ENCODE measurements at regions not wholly inside any gene's neighbourhood (a gene's known extent, or its start where the extent isn't known, plus 50 kb on each side); places are given as distances from the start of the nearest gene placed in this dataset.
A peak's percentile ranks its signal among the peaks of the same experiment; 100 is the strongest.

DNA sequence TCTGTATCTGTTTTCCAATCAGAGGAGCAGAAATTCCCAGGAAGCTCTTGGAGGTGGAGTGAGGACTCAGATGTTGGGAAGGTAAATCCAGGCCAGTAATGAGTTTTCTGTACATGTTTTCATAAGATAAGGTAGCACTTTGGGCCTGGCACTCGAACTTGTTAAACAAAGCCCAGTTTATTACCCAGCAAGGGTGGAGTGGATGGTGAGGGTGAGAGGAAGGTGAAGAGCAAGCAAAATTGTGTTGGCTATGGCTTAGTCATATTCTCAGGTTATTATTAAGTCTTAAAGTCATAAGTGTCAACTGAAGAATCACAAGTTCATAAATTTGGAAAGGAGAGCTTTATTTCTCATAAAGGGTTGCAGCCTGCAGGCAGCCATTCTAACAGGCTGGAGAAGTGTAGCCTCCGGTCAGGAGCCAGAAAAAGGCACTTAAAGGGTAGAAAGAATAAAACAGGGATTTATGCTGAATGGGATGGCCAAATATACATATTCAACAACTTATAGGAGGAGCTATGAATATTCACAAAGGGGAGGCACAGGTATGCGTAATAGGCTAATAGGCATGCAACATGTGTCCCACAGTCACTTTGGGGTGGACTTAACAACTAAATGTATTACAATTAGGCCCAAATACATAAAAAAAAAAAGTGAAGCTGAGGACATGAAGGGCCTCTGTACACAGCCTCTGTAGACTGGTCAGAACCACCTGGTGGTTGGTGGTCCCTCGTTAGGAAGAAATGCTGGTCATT is 523.9 kb downstream of the LMO4 start:
- CTCF ChIA-PET: interaction anchor here (0.6 kb wide), 1 partner anchor 42 kb away, joined by 3 read pairs; no protein-coding TSS in a partner anchor
- TF ChIP-seq, protein P1, sequence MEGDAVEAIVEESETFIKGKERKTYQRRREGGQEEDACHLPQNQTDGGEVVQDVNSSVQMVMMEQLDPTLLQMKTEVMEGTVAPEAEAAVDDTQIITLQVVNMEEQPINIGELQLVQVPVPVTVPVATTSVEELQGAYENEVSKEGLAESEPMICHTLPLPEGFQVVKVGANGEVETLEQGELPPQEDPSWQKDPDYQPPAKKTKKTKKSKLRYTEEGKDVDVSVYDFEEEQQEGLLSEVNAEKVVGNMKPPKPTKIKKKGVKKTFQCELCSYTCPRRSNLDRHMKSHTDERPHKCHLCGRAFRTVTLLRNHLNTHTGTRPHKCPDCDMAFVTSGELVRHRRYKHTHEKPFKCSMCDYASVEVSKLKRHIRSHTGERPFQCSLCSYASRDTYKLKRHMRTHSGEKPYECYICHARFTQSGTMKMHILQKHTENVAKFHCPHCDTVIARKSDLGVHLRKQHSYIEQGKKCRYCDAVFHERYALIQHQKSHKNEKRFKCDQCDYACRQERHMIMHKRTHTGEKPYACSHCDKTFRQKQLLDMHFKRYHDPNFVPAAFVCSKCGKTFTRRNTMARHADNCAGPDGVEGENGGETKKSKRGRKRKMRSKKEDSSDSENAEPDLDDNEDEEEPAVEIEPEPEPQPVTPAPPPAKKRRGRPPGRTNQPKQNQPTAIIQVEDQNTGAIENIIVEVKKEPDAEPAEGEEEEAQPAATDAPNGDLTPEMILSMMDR (IDR thresholded peaks at IDR 0.05; ENCODE audit: unreplicated experiment): no peak
- POLR2A ChIA-PET: interaction anchor here (1.0 to 3.4 kb wide), 5 partner anchors 10 to 522 kb away, joined by 3 to 21 read pairs (median 4); no protein-coding TSS in a partner anchor
- Mint-ChIP-seq H3K27ac (ENCODE audit: low read depth, unreplicated experiment) (no peak overlapping the region), H3K36me3 (ENCODE audit: insufficient read depth, unreplicated experiment) (no peaks in the 10 kb centered on the region), H3K9me3 (ENCODE audit: unreplicated experiment) (no peaks in the 10 kb centered on the region), H3K4me3 (ENCODE audit: unreplicated experiment) (no peak overlapping the region), H3K27me3 (ENCODE audit: insufficient read depth, unreplicated experiment) (no peaks in the 10 kb centered on the region), H3K4me1 (ENCODE audit: insufficient read depth, unreplicated experiment) (peaks cover 10% of the 10 kb centered on the region)
- no peak for DNase-seq (ENCODE audit: unreplicated experiment)
- no TSS peak for BruUV-seq (replicated peaks)
- intact Hi-C loops (cut with micrococcal nuclease): no loop called here

DNA sequence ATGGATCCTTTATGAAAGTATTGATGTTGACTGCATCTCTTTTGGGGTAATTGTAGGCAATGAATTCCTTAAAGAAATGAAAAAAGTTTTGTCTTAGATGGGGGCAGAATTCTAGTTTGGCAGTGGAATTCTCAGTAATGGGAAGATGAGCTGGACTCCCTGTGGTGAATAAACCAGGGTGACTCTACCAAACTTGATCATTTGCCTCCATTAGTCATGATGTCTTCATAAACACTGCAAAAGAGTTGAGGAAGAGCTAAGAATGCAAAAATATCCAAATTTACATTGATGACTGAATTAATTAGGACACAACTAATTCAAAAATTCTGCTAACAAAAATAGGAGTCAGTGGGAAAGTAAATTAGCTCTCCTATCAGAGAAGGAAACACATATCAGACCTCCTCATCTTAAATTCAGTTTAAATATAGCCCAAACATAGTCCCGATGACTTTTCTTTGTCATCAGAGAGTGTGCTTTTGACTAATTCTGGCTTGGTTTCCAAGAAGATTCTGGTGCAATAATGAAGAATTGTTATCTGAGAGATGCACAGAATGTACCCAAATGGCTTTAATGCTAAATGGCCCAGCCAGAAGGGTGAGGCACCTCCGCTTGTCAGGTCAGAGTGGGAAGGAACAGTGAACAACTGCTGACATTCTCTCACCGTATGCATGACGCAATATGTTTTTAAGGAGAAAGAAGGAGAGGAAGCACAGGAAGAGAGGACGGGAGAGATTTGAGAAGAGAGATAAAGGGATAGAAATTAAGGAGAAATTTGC is 525.1 kb downstream of the LMO4 start:
- H3K27me3 Mint-ChIP-seq (ENCODE audit: insufficient read depth, unreplicated experiment): no peaks in the 10 kb centered on the region
- no peaks in the 10 kb centered on the region for H3K9me3 Mint-ChIP-seq (ENCODE audit: unreplicated experiment)
- CTCF ChIA-PET: interaction anchor here (0.8 to 1.5 kb wide), 5 partner anchors 52 to 560 kb away, joined by 3 to 5 read pairs (median 3); no protein-coding TSS in a partner anchor
- peak overlapping the region; percentile 7 for H3K4me3 Mint-ChIP-seq (ENCODE audit: unreplicated experiment)
- peak overlapping the region; percentile 81 for H3K27ac Mint-ChIP-seq (ENCODE audit: low read depth, unreplicated experiment)
- POLR2A ChIA-PET: interaction anchor here (0.5 to 3.4 kb wide), 12 partner anchors 11 to 523 kb away, joined by 3 to 21 read pairs (median 3); no protein-coding TSS in a partner anchor
- no TSS peak for BruUV-seq (replicated peaks)
- TF ChIP-seq, protein P1 (IDR thresholded peaks at IDR 0.05; ENCODE audit: unreplicated experiment): no peak
- DNase-seq (ENCODE audit: unreplicated experiment): peak; percentile 63
- H3K4me1 Mint-ChIP-seq (ENCODE audit: insufficient read depth, unreplicated experiment): peaks cover 10% of the 10 kb centered on the region
- intact Hi-C loops (cut with micrococcal nuclease): no loop called here
- no peaks in the 10 kb centered on the region for H3K36me3 Mint-ChIP-seq (ENCODE audit: insufficient read depth, unreplicated experiment)

DNA sequence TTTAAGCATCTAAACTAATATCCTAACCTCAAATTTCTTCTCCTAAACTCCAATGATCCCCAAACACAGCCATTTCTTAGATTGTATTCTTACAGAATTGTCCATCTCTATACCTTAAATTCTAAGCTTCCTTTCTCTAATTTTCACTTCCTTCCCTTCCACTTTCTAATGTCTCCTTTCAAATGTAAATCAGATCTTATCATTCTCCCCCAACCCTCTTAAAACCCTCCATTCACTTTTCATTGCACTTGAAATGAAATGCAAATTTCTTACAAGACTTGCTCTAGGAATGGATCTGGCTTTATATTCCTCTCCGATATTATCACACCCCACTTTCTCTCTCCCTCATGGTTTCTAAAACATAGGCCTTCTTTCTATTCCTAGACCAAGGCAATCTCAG is 534.6 kb downstream of the LMO4 start:
- intact Hi-C loops (cut with micrococcal nuclease): no loop called here
- TF ChIP-seq, protein P1 (IDR thresholded peaks at IDR 0.05; ENCODE audit: unreplicated experiment): no peak
- Mint-ChIP-seq H3K27ac (ENCODE audit: low read depth, unreplicated experiment) (no peak overlapping the region), H3K4me3 (ENCODE audit: unreplicated experiment) (no peak overlapping the region), H3K4me1 (ENCODE audit: insufficient read depth, unreplicated experiment) (peaks cover 11% of the 10 kb centered on the region), H3K9me3 (ENCODE audit: unreplicated experiment) (peaks cover 11% of the 10 kb centered on the region), H3K36me3 (ENCODE audit: insufficient read depth, unreplicated experiment) (no peaks in the 10 kb centered on the region), H3K27me3 (ENCODE audit: insufficient read depth, unreplicated experiment) (no peaks in the 10 kb centered on the region)
- no peak for DNase-seq (ENCODE audit: unreplicated experiment)
- ChIA-PET POLR2A (no interaction called here), CTCF (interaction anchor here (0.6 to 1.3 kb wide), 3 partner anchors 90 to 1136 kb away, joined by 3 to 5 read pairs (median 4); no protein-coding TSS in a partner anchor)
- no TSS peak for BruUV-seq (replicated peaks)

DNA sequence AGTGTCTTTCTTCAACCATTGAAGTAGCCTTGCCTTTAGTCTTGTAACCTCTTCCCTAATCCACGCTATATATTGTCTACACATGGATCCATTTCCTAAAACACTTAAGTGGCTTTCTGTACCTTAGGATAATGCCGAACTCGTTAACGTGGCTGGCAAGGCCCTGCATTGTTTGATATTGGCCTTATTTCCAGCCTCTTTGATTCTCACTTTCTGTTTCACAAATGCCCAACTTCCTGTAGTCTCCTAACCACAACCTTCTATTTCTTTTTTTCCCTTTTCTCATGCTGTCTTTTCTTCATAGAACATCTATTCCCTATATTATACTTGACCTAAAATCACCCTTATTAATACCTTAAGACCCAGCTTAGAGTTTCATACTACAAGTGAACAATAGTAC is 536.0 kb downstream of the LMO4 start:
- ChIA-PET POLR2A (interaction anchor here (1.7 kb wide), 1 partner anchor 14 kb away, joined by 4 read pairs; no protein-coding TSS in a partner anchor), CTCF (no interaction called here)
- no peak overlapping the region for H3K4me3 Mint-ChIP-seq (ENCODE audit: unreplicated experiment)
- H3K36me3 Mint-ChIP-seq (ENCODE audit: insufficient read depth, unreplicated experiment): no peaks in the 10 kb centered on the region
- intact Hi-C loops (cut with micrococcal nuclease): no loop called here
- H3K27ac Mint-ChIP-seq (ENCODE audit: low read depth, unreplicated experiment): no peak overlapping the region
- TF ChIP-seq, protein P1 (IDR thresholded peaks at IDR 0.05; ENCODE audit: unreplicated experiment): no peak
- no peaks in the 10 kb centered on the region for H3K27me3 Mint-ChIP-seq (ENCODE audit: insufficient read depth, unreplicated experiment)
- H3K9me3 Mint-ChIP-seq (ENCODE audit: unreplicated experiment): peaks cover 11% of the 10 kb centered on the region
- peaks cover 23% of the 10 kb centered on the region for H3K4me1 Mint-ChIP-seq (ENCODE audit: insufficient read depth, unreplicated experiment)
- no peak for DNase-seq (ENCODE audit: unreplicated experiment)
- BruUV-seq (replicated peaks): no TSS peak

Measured in MCF 10A (cell line).